Activated T-cell treated with anti-CD3 and anti-CD28 coated beads, Interleukin-2, amount 50 U/mL, for 48 hours (primary cell): ENCODE measurements at regions not wholly inside any gene's neighbourhood (a gene's known extent, or its start where the extent isn't known, plus 50 kb on each side); places are given as distances from the start of the nearest gene placed in this dataset.
A peak's percentile ranks its signal among the peaks of the same experiment; 100 is the strongest.

Source experiments
- DNase-seq, 2 experiments: peaks; one replicate each; pipeline ENCODE4 v3.0.0-alpha.2; 2020

GRCh38 chr19:27776524-27776923 is 1436.4 kb downstream of the UQCRFS1 start:
- no peak for DNase-seq

- DNase-seq, result no peak
Measured at GRCh38 chr19:27776020-27776419, 1436.9 kb downstream of the UQCRFS1 start.

GRCh38 chr19:27775395-27775794 is 1437.6 kb downstream of the UQCRFS1 start:
- DNase-seq, result no peak

DNA sequence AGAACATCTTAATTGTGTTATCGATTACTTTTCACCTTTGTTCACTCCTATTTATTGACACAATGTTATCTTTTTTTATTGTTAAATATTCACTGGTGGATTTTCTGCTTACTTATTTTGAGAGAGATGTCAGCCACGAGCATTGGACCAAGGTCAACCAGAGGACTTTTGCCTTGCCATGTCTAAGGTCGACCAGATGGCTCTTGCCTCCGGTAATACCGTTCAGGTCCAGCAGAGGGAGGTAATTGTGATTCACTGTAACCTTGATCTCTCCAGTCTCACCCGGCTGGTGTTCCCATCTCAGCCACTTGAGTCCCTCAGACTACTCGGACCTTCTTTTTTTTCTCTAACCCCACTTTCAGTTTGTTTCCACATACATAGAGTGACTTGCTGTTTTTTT is 1438.1 kb downstream of the UQCRFS1 start:
- DNase-seq, result peak; percentile 51 to 60

- peak; percentile 30 to 36 for DNase-seq
Measured at GRCh38 chr19:27774337-27774736, 1438.6 kb downstream of the UQCRFS1 start.

- DNase-seq, result no peak
Measured at GRCh38 chr19:27773318-27774094, 1439.4 kb downstream of the UQCRFS1 start.

DNA sequence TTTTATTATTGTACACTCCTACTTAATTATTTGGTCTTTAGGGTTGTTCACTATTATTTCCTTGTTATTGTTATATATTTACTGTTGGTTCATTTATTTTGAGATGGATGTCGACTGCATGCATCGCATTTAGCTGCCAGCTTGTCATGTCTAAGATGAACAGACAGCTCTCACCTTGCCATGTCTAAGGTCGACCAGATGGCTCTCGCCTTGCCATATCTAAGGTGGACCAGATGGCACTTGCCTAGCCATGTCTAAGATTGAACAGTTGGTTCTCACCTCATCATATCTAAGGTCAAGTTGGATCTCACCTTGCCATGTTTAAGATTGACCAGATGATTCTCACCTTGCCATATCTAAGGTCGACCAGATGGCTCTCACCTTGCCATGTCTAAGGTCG is 1440.9 kb downstream of the UQCRFS1 start:
- no peak for DNase-seq

DNA sequence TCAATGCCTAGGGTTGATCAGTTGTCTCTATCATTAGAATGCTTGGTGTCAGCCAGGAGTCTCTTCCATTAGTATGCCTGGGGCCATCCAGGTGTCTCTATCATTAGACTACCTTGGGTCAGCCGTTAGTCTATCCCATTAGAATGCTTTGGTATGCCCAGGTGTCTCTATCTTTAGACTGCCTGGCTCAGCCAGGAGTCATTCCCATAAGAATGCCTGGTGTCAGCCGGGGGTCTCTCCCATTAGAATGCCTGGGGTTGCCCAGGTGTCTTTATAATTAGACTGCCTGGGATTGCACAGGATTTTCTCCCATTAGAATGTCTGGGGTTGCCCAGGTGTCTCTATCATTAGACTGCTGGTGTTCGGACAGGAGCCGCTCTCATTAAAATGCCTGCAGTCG is 1442.9 kb downstream of the UQCRFS1 start:
- no peak for DNase-seq

- no peak for DNase-seq
Measured at GRCh38 chr19:27767234-27767633, 1445.7 kb downstream of the UQCRFS1 start.

DNA sequence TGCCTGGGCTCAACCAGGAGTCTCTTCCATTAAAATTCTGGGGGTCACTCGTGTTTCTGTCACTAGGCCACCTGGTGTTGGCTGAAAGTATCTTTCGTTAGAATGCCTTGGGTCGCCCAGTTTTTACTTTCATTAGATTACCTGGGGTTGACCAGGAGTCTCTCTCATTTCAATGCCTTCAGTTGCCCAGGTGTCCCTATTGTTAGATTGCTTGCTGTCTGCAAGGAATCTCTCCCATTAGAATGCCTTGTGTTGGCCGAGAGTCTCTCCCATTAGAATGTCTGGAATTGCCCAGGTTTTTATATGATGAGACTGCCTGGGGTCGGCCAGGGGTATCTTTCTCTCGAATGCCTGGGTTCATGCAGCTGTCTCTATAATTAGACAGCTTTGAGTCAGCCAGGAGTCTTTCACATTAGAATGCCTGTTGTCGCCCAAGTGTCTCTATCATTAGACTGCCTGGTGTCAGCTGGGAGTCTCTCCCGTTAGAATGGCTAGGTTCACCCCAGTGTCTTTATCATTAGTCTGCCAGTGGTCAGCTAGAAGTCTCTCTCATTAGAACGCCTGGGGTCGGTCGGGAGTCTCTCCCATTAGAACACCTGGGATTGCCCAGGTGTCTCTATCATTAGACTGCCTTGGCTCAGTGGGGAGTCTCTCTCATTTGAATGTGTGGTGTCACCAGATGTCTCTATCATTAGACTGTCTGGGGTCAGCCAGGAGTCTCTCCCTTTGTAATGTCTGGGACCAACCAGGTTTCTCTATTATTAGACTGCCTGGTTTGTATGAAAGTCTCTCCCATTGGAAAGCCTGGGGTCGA is 1446.8 kb downstream of the UQCRFS1 start:
- no peak for DNase-seq

DNA sequence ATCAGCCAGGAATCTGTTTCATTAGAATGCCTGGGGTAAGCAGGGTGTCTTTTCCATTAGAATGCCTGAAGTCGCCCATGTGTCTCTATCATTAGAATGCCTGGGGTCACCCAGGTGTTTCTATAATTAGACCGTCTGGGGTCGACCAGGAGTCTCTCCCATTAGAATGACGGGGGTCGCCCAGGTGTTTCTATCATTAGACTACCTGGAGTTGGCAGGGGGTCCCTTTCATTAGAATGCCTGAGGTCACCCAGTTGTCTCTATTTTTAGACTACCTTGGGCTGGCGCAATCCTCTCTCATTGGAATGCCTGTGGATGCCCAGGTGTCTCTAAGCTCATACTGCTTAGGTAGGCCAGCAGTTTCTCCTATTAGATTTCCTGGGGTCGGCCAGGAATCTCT is 1447.6 kb downstream of the UQCRFS1 start:
- DNase-seq, result no peak

DNA sequence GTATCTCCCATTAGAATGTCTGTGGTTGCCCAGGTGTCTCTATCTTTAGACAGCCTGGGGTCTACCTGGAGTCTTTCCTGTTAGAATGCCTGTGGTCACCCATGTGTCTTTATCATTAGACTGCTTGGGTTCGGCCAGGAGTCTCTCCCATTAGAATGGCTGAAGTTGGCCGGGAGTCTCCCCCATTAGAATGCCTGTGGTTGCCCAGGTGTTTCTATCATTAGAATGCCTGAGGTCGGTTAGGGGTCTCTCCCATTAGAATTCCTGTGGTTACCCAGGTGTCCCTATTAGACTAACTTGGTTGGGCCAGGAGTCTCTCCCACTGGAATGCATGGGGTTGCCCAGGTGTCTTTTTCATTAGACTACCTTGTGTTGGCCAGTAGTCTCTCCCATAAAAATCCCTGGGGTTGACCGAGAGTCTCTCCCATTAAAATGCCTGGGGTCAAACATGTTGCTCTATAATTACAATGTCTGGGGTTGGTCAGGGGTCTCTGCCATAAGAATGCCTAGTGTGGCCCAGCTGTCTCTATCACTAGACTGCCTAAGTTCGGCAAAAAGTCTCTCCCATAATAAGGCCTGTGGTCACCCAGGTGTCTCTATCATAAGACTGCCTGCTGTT is 1448.7 kb downstream of the UQCRFS1 start:
- no peak for DNase-seq

GRCh38 chr19:27762933-27763332 is 1450.0 kb downstream of the UQCRFS1 start:
- no peak for DNase-seq

DNA sequence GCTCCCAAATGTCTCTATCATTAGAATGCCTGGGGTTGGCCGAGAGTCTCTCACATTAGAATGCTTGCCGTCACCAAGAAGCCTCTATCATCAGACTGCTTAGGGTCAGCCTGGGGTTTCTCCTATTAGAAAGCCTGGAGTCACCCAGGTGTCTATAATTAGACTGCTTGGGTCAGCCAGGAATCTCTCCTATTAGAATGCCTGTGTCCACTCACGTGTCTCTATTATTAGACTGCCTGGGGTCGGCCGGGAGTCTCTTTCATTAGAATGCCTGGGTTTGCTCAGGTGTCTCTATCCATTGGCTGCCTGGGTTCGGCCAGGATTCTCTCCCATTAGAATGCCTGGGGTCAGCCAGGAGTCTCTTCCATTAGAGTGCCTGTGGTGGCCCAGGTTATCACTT is 1453.1 kb downstream of the UQCRFS1 start:
- DNase-seq, result no peak

GRCh38 chr19:27758626-27759505 is 1454.1 kb downstream of the UQCRFS1 start:
- DNase-seq, result no peak

GRCh38 chr19:27754700-27755099 is 1458.3 kb downstream of the UQCRFS1 start:
- no peak for DNase-seq

DNA sequence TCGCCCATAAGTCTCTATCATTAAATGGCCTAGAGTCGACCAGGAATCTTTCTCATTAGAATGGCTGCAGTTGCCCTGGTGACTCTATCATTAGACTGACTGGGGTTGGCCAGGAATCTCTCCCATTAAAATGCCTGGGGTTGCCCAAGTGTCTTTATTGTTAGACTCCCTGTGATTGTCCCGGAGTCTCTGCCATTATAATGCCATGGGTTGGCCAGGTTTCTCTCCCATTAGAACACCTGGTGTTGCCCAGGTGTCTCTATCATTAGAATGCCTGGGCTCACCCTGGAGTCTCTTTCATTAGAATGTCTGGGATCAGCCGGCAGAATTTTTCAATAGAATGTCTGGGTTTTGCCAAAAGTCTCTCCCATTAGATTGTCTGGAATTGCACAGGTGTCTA is 1459.3 kb downstream of the UQCRFS1 start:
- DNase-seq, result no peak

- no peak for DNase-seq
Measured at GRCh38 chr19:27752530-27753184, 1460.3 kb downstream of the UQCRFS1 start.

DNA sequence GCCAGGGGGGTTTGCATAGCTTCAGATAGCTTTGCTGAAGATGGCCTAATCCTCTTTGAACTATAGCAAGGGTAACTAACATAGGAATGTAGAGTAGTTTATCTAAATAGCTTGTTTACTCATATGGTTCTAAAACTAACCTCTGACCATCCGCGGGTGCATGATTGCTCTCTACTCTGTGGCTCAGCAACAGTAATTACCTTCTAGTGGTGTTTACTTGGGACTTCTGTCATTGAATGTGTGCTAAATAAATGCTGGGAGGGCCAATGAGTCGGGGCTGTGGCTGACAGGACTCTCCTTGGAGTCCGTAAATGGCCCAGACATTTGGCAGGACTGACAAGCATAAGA is 1461.9 kb downstream of the UQCRFS1 start:
- no peak for DNase-seq

DNA sequence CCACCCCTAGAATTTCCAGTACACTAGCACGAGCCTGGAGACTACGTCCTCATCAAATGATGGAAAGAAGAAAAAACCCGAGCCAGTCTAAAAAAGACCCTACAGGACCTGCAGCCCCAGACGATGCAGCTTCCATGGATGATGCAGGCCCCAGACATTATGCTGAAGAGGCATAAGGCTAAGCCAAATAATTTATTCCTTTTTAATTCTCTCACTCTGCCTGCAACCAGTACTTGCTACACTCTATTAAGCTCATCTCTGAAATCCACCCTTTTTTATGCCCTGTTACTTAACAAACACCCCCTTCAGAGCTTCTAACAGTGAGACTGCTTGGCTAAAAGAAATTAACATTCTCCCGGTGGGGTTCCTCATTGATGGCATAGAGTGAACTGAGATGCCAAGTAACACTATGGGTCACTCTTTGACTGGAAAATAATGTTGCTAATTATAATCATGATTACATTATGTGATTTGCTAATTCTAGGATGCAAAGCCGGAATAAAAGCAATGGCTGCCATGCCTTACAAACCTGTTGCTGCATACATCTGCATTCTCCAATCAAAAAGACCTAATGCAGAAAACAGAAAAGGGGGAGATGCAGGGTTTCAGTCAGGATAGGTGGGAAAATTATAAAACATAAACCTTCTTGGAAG is 1462.4 kb downstream of the UQCRFS1 start:
- no peak for DNase-seq

DNA sequence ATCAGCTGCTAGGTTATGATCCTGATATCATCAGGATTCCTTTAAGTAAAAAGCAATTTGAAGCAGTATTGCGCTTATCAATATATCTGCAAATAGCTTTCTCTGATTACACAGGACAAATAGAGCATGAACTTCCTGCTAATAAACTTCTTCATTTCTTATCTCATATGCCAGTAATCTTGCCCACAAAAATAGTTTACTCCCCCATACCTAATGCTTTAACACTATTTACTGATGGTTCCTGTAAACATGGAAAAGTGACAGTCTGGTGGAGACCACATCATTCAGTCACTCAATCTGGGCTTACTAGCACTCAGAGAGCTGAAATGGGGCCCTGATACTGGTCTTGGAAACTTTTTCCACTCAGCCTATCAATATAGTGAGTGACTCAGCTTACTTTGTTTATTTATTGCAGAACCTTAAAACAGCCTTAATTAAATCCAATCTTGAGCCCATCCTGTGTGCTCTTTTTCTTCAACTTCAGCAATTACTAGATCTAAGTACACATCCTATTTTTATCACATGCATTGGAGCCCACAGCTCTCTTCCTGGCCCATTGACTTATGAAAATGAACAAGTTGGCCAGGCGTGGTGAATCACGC is 1464.3 kb downstream of the UQCRFS1 start:
- no peak for DNase-seq
